ENCODE measurements at regions not wholly inside any gene's neighbourhood (a gene's known extent, or its start where the extent isn't known, plus 50 kb on each side); places are given as distances from the start of the nearest gene placed in this dataset.

GRCh38 chr12:90827567-90827966, 127.4 kb downstream of the CCER1 start:
- no peak for TF ChIP-seq CTCF (IDR thresholded peaks at IDR 0.05; ENCODE audit: borderline replicate concordance, extremely low read depth, low read length, poor library complexity, severe bottlenecking)
- TF ChIP-seq EZH2 (IDR thresholded peaks at IDR 0.05; ENCODE audit: borderline replicate concordance, low read depth, low read length, severe bottlenecking): no peak
